Activated CD4-positive, alpha-beta T cell treated with anti-CD3 and anti-CD28 coated beads, Interleukin-2, Interleukin-4, amounts not matched to agents 100 ng/mL and 50 ng/mL, durations not matched to agents 16 hours and 8 hours (primary cell): ENCODE measurements at regions not wholly inside any gene's neighbourhood (a gene's known extent, or its start where the extent isn't known, plus 50 kb on each side); places are given as distances from the start of the nearest gene placed in this dataset.
"Not testable (repeated sequence)": the region's sequence is repeated elsewhere in the genome, so short reads cannot be mapped to it uniquely, and the experiment has no call there.

Experiments
- DNase-seq: peaks from one replicate; pipeline ENCODE4 v3.0.0-alpha.2; 2020; ENCODE audit warnings: low spot score

DNA sequence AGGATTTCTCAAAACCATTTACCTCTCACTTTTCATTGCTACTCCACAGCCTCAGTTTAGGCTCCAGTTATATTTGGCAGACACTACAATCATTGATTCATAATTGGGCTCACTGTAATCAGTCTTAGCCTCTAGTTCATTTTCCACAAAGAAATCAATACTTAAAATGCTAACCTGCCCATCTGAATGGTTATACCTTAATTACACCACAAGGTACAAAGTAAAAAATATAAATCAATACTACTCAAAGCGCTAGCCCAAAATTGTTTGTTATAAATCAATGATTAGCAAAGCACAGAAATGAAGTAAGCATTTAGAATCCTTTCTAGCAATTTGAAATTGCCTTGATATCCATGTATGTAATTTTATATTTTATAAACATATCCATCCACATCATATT, 222.6 kb upstream of the NDST3 start:
- no peak for DNase-seq

DNA sequence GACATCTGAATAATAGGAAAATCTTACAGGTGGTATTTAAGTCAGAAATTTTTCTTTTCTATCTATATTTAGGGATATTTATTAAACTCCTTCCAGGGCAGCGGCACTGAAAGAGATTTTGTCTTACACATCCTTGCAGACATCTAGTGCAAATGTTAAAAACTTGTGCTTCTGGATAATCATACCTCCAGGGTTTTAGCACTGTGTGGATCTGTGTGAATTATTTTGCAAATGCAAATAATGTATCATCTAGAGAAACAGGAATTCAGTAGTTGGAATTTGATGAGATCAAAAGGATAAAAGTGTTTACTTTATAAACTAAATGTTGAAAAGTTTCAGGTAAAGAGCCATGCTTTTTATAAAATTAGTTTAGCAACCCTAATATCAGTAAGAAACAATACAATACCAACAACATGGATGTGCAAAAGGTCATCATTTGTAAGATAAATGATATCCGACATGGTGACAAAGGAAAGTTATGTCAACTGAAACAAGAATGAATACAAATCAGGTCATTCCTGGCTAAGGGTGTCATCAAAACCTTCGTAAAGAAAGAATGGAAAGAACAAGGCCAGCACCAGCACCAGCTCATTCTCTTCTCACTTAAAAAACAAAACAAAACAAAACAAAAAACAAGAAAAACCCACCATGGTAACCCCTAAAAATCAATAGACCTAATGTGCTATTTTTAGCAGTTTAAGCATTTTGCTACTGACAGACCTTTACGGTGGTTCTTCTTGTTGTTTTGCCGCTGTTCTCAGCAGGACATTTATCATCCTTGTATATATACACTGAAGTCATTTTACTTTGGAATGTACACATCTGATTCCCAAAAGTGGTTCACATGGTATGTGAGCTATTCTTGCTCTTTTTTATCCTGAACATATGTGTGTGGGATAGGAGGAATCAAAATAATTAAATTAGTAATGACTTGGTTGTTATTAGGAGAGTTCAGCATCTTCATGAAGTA, 219.7 kb upstream of the NDST3 start:
- no peak for DNase-seq

DNA sequence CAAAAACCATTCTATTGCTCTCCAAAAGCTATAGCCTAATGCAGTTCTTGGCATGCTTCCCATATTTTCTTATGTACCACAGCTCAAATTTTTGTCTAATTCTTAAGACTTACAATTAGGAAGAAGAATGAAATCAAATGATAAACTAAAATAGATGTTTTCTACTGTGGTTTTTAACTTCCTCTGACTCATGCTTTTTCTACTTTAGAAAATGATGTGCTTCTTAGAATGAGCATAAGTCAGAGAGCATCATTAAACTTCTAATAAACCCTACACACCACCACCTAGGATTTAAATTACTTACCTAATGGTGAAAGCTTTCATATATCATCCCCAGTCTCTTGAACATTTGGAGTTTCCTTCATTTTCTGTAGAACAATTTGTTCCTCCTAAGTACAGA, 217.0 kb upstream of the NDST3 start:
- DNase-seq, result no peak

- DNase-seq, result no peak
Observed at GRCh38 chr4:117821834-117822233, 212.5 kb upstream of the NDST3 start.

- DNase-seq, result no peak
Observed at GRCh38 chr4:117823388-117823787, 210.9 kb upstream of the NDST3 start.

- no peak for DNase-seq
Observed at GRCh38 chr4:117825600-117825999, 208.7 kb upstream of the NDST3 start.

GRCh38 chr4:117831060-117831683, 203.1 kb upstream of the NDST3 start:
- DNase-seq, result no peak

DNA sequence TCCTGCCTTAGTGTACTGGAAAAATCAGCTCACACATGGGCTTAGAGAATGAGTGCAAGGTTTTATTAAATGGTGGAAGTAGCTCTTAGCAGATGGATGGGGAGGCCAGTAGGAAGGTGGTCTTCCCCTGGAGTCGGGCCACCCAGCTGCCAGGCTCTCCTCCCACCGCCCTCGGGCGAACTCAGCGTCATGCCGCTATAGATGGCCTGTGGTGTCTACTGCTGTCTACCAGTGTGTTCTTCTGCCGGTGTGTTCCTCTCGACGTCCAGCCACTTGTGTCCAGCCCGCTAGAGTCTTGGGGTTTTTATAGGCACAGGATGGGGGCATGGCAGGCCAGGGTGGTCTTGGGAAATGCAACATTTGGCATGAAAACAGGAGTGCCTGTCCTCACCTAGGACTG, 198.7 kb upstream of the NDST3 start:
- no peak for DNase-seq

- DNase-seq, result no peak
Observed at GRCh38 chr4:117844594-117844993, 189.7 kb upstream of the NDST3 start.

DNA sequence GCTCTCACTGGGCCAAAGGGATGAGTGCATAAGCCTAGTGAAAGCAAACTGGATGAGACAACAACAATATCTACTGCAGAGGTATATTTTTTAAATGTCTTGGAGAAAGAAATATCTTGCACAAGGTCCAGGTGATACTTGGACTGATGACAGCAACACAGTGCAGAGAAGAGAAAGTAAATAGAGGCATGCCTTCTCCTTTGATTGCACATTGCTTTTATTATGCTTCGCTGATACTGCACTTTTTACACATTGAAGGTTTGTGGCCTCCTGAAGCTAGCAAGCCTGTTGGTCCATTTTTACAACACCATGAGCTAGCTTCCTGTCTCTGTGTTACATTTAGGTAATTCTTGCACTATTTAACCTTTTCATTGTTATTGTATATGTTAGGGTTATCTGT, 189.0 kb upstream of the NDST3 start:
- no peak for DNase-seq

- DNase-seq, result no peak
Observed at GRCh38 chr4:117847849-117848248, 186.4 kb upstream of the NDST3 start.

DNA sequence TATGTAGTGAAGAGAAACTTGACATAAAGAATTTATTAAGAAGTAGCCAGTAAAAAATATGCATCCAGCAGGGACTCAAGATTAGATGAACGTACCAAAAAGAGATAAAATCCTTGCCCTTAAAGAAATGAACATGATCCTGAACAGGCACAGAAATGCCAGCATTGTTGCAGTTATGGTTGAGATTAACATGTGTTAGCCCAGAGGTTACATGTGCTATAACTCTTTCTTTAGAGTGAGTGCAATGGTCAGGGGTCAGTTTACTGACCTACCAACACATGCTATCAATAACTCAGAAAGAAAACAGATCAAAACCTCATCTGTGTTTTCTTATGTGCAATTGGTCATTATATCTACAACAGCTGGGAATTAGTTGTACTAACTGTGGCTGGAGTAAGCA, 166.1 kb upstream of the NDST3 start:
- DNase-seq, result no peak

DNA sequence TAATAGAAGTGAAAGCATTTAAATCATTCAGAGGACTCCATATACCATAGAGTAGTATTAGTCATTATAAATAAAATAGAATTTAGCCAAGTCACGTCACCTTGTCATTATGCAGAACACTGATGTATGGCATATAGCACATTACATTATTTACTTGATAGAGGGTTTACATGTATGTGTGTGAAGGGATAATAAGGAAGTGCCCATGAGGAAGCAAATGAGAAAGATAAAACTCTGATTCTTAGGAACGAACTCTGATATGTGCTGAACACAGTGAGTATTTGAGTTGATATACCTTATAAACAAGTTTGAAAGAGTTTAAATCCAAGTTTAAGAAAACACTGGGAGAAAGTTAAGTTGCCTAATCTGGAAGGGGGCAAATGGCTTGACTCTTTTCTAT, 160.5 kb upstream of the NDST3 start:
- no peak for DNase-seq

DNA sequence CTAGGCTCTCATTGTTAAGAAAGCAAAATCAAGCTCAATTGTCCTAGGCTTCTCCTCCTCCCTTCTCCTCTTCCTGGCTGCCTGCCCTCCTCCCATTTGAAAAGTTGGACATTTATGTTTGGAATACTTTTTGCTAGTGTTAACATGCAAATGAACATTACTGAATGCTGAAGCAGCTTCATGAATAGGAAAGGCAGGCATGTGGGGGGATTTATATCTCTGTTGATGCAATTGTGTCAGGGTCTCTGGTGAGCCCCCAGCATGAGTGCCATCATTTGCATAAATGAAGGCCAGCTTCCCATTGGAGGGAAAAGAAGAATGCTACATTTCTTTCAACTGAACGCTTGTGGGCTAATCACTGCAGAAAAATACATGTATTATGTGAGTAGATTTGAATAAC, 160.1 kb upstream of the NDST3 start:
- DNase-seq, result no peak

GRCh38 chr4:117889978-117890377, 144.3 kb upstream of the NDST3 start:
- no peak for DNase-seq

GRCh38 chr4:117893207-117893606, 141.1 kb upstream of the NDST3 start:
- no peak for DNase-seq

DNA sequence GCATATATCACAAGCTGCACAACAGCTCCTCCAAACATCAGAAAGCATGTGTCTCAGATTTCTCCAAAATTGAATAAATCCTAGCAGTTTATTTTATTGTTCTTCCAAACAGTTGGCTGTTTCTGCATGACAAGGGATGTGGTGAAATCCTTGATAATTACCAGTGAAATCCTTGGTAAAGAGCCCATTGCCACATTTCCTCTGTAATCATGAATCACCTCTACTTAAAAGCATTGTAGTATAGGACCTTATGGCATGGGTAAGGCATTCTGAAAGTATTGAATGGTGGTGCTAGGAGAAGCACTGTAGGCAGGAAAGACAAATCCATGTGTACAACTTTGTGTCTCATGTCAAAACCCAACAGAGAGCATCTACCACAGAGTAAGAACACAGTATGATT, 135.8 kb upstream of the NDST3 start:
- DNase-seq, result no peak

DNA sequence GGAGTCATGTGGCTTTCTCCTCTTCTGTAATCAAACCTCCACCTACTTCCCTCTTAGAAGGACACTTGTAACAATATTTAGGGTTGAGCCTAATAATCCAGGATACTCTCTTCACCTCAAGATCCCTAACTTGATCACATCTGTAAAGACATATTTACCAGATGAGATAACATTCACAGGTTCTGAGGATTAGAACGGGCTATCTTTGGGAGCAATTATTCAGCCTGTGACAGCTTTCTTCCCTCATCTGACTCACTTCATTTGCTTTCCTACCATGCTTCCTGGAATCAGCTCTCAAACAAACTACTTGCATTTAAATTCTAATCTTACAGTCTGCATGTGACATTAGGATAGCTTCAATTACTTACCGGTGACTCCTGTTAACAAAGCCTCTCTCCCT, 133.5 kb upstream of the NDST3 start:
- no peak for DNase-seq

- no peak for DNase-seq
Observed at GRCh38 chr4:117907646-117908045, 126.6 kb upstream of the NDST3 start.

DNA sequence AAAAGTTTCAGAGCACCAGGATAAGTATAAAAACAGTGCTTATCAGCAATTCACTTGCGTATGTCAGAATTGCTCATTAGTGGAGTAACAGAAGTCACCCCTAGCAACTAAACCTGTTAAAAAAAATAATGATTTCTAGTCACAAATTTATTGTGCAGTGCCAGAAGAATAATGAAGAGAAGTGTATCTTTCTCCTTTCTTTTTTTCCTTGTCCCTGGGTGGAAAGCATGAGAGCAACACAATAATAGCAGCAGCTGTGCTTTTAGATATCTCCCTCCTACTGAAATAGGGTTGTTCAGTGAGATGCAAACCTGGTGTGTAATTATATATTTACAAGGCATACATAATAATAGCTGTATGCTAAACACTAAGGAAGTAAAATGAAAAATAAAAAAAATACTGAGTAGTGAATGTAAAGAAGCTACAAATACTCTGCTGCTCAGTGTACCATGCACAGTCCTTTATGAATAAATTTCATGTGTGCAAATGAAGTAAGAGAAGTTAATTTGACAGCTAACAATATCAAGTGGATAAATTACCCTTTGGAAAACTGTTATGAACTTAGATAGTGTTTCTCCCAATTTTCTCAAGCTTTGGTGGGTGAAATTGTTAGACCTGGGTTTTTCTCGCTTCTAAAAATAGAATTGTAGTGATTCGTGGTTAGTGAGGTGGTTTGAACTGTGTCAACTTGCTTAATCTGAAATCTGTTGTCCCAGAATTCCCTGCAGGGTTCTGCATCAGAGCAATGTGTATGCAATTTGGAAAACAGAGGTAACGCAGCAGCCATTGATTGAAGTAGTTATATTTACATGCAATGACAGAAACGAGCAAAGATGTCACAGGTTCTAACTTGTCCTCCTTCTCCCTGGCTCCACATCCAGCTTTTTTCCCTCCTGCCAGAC, 125.7 kb upstream of the NDST3 start:
- DNase-seq, result no peak

GRCh38 chr4:117916728-117917127, 117.6 kb upstream of the NDST3 start:
- no peak for DNase-seq

DNA sequence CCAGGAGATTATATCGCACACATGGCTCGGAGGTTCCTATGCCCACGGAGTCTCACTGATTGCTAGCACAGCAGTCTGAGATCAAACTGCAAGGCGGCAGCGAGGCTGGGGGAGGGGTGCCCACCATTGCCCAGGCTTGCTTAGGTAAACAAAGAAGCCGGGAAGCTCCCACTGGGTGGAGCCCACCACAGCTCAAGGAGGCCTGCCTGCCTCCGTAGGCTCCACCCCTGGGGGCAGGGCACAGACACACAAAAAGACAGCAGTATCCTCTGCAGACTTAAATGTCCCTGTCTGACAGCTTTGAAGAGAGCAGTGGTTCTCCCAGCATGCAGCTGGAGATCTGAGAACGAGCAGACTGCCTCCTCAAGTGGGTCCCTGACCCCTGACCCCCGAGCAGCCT, 112.0 kb upstream of the NDST3 start:
- DNase-seq, result not testable (repeated sequence)

- DNase-seq, result not testable (repeated sequence)
Observed at GRCh38 chr4:117927823-117928222, 106.5 kb upstream of the NDST3 start.
